BLaER1 (cell line): ENCODE measurements at regions not wholly inside any gene's neighbourhood (a gene's known extent, or its start where the extent isn't known, plus 50 kb on each side); places are given as distances from the start of the nearest gene placed in this dataset.

Experiments used
- H3K27ac ChIP-seq: shearing (Covaris generic); formaldehyde crosslinking; 2 replicates; pipeline ENCODE4 v1.8.1; 2022
- H3K27me3 ChIP-seq: shearing (Covaris generic); formaldehyde crosslinking; 2 replicates; pipeline ENCODE4 v1.8.1; 2022
- H3K36me3 ChIP-seq: shearing (Covaris generic); formaldehyde crosslinking; 2 replicates; pipeline ENCODE4 v1.8.1; 2022
- H3K4me1 ChIP-seq: shearing (Covaris generic); formaldehyde crosslinking; 2 replicates; pipeline ENCODE4 v1.8.1; 2022
- H3K4me2 ChIP-seq: shearing (Covaris generic); formaldehyde crosslinking; 2 replicates; pipeline ENCODE4 v1.8.1; 2022
- H3K4me3 ChIP-seq: shearing (Covaris generic); formaldehyde crosslinking; 2 replicates; pipeline ENCODE4 v1.8.1; 2022
- H3K9ac ChIP-seq: shearing (Covaris generic); formaldehyde crosslinking; 2 replicates; pipeline ENCODE4 v1.8.1; 2022
- H3K9me3 ChIP-seq: shearing (Covaris generic); formaldehyde crosslinking; 2 replicates; pipeline ENCODE4 v1.8.1; 2022
- H4K20me1 ChIP-seq: shearing (Covaris generic); formaldehyde crosslinking; 2 replicates; pipeline ENCODE4 v1.8.1; 2022
- Cebpa-rat ChIP-seq: shearing (Covaris generic); IDR thresholded peaks from 2 replicates; pipeline ENCODE4 v1.8.1; 2022

- no peak overlapping the region for H3K27ac ChIP-seq
- H4K20me1 ChIP-seq, result no peaks in the 10 kb centered on the region
- H3K9me3 ChIP-seq, result peaks cover 16% of the 10 kb centered on the region
- H3K27me3 ChIP-seq, result no peaks in the 10 kb centered on the region
- no peak overlapping the region for H3K4me2 ChIP-seq
- no peak for TF ChIP-seq Cebpa-rat
- no peak overlapping the region for H3K9ac ChIP-seq
- no peak overlapping the region for H3K4me3 ChIP-seq
- no peaks in the 10 kb centered on the region for H3K4me1 ChIP-seq
- no peaks in the 10 kb centered on the region for H3K36me3 ChIP-seq
Measured at GRCh38 chr2:37783545-37783944, 112.1 kb upstream of the CDC42EP3 start.

DNA sequence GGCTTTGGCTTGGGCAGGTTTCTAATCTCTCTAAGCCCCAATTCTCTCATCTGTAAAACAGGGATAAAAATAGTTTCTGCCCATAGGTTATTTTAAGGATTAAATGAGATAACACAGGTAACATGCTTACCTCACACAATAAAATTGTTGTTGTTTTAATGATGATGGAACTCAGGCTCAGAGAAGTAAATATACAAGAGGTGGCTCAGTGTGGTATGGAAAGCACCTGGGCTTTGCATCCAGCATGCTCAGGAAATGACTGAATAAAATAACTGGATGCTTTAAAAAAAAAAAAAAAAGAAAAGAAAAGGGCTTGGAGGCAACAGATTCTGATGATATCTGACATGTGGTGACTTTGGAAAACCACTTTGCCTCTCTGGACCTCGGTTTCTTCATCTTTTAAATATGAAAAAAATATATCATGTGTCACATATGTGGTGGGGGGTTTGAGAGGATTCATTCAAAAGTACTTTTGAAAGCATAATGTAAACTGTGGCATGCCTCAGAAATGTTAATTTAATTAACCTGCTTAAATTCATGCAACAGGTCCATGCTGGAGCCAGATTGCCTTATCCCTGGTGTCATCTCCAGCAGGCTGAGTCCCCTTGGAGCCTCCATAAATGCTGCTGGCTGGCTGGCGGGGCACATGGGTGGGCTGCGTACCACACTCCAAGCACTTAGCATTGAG lies 112.8 kb upstream of the CDC42EP3 start:
- Histone ChIP-seq H3K27me3 (no peaks in the 10 kb centered on the region), H3K27ac (no peak overlapping the region), H3K9me3 (peaks cover 23% of the 10 kb centered on the region), H3K36me3 (no peaks in the 10 kb centered on the region), H3K4me1 (no peaks in the 10 kb centered on the region), H4K20me1 (no peaks in the 10 kb centered on the region), H3K4me3 (no peak overlapping the region), H3K9ac (no peak overlapping the region), H3K4me2 (no peak overlapping the region)
- no peak for TF ChIP-seq Cebpa-rat

DNA sequence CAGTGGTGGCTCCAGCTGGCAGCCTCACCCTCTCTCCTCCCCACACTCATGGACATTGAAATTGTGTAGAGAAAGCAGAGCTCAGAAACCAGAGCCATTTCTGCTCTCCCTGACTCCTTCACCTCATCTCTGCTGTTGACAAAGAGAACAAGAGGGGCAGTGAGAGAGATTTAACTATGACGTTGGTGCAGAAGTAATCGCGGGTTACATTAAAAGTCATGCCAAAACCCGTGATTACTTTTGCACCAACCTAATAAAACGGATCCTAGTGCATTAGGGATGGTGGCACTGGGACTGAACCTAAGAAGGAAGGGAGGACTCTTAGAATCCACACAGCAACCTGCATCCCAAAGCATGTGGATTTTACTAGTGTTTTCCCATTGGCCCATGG lies 113.3 kb upstream of the CDC42EP3 start:
- Histone ChIP-seq H3K4me1 (no peaks in the 10 kb centered on the region), H3K4me2 (no peak overlapping the region), H3K9me3 (peaks cover 25% of the 10 kb centered on the region), H4K20me1 (no peaks in the 10 kb centered on the region), H3K9ac (no peak overlapping the region), H3K27ac (no peak overlapping the region), H3K4me3 (no peak overlapping the region), H3K27me3 (no peaks in the 10 kb centered on the region), H3K36me3 (no peaks in the 10 kb centered on the region)
- TF ChIP-seq Cebpa-rat, result no peak

- no peaks in the 10 kb centered on the region for H3K36me3 ChIP-seq
- peaks cover 25% of the 10 kb centered on the region for H3K9me3 ChIP-seq
- no peak overlapping the region for H3K4me3 ChIP-seq
- TF ChIP-seq Cebpa-rat, result no peak
- H3K27me3 ChIP-seq, result no peaks in the 10 kb centered on the region
- H4K20me1 ChIP-seq, result no peaks in the 10 kb centered on the region
- no peak overlapping the region for H3K27ac ChIP-seq
- H3K4me1 ChIP-seq, result no peaks in the 10 kb centered on the region
- H3K4me2 ChIP-seq, result no peak overlapping the region
- H3K9ac ChIP-seq, result no peak overlapping the region
Measured at GRCh38 chr2:37786191-37786698, 114.8 kb upstream of the CDC42EP3 start.

DNA sequence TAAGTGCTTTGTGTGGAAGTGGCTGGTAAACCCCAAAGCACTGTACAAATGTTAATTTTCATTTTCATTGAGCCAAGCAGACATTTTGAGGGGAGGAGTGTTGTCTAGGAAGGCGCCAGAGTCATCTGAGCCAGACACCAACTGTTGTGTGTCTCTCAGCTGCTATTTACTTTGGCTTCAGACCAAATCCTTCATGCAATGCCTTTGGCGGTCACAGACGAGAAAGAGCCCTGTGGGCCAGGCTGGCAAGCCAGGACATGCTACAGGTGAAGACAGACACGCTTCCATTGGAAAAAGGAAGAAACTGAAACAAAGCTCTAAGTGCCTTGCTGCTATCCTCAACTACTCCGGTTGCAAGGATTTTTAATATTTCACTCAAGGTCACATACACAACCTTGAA lies 115.4 kb upstream of the CDC42EP3 start:
- Histone ChIP-seq H3K27ac (no peak overlapping the region), H3K4me1 (no peaks in the 10 kb centered on the region), H3K9ac (no peak overlapping the region), H3K36me3 (no peaks in the 10 kb centered on the region), H3K27me3 (no peaks in the 10 kb centered on the region), H3K4me2 (no peak overlapping the region), H3K9me3 (peaks cover 25% of the 10 kb centered on the region), H4K20me1 (no peaks in the 10 kb centered on the region), H3K4me3 (no peak overlapping the region)
- TF ChIP-seq Cebpa-rat, result no peak

DNA sequence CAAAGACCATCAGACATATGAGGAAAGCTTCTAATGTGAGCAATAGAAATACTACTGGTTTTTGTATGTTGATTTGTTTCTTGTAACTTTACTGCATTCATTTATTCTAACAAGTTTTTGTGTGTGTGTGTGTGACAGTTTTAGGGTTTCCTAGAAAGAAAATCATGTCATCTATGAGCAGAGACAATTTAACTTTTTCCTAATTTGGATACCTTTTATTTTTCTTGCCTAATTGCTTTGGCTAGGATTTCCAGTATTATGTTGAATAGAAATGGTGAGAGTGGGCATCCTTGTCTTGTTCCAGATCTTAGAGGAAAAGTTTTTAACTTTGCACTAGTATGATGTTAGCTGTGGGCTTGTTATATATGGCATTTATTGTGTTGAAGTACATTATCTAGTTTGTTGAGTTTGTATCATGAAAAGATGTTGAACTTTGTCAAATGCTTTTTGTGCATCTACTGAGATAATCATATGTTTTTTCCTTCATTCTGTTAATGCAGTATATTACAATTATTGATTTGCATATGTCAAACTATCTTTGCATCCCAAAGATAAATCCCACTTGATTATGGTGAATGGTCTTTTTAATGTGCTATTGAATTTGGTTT lies 117.3 kb upstream of the CDC42EP3 start:
- TF ChIP-seq Cebpa-rat, result no peak
- no peaks in the 10 kb centered on the region for H3K27me3 ChIP-seq
- no peak overlapping the region for H3K4me3 ChIP-seq

DNA sequence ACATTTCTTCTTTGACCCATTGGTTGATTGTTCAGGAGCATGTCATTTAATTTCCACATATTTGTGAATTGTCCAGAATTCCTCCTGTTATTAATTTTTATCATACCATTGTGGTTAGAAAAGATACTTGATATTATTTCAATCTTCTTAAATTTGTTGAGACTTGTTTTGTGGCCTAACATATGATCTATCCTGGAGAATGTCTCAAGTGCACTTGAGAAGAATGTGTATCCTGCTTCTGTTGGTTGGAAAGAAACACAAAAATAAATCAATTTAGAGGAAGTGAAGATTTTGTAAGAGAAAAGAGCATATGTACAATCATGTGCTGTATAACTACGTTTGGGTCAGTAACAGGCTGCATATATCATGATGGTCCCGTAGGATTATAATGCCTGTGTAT lies 118.6 kb upstream of the CDC42EP3 start:
- Histone ChIP-seq H3K4me2 (no peak overlapping the region), H3K27me3 (no peaks in the 10 kb centered on the region), H3K4me3 (no peak overlapping the region), H3K36me3 (no peaks in the 10 kb centered on the region), H3K9ac (no peak overlapping the region), H3K9me3 (peaks cover 25% of the 10 kb centered on the region), H3K4me1 (peaks cover 9% of the 10 kb centered on the region), H3K27ac (no peak overlapping the region), H4K20me1 (no peaks in the 10 kb centered on the region)
- TF ChIP-seq Cebpa-rat, result no peak

More for the DNA sequence above, 117.3 kb upstream of the CDC42EP3 start:
- Histone ChIP-seq H3K36me3 (no peaks in the 10 kb centered on the region), H4K20me1 (no peaks in the 10 kb centered on the region), H3K4me2 (no peak overlapping the region), H3K9ac (no peak overlapping the region), H3K4me1 (peaks cover 2% of the 10 kb centered on the region), H3K9me3 (peaks cover 25% of the 10 kb centered on the region), H3K27ac (no peak overlapping the region)

DNA sequence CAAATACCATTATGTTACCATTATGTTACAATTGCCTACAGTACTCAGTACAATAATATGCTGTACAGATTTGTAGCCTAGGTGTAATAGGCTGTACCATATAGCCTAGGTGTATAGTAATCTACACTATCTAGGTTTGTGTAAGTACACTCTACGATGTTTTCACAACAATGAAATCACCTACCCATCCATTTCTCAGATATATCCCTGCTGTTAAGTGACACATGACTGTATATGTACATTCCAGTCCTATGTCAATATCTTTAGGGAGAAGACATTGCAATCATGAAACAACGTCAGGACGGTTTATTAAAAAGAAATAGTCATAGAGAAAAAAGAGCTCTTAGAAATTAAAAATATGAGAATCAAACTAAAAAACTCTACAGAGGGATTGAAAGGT lies 119.0 kb upstream of the CDC42EP3 start:
- Histone ChIP-seq H3K27me3 (no peaks in the 10 kb centered on the region), H3K36me3 (no peaks in the 10 kb centered on the region), H3K4me2 (no peak overlapping the region), H3K27ac (no peak overlapping the region), H4K20me1 (no peaks in the 10 kb centered on the region), H3K9ac (no peak overlapping the region), H3K4me1 (peaks cover 9% of the 10 kb centered on the region), H3K9me3 (peaks cover 25% of the 10 kb centered on the region), H3K4me3 (no peak overlapping the region)
- TF ChIP-seq Cebpa-rat, result no peak

GRCh38 chr2:37792366-37792765 lies 120.9 kb upstream of the CDC42EP3 start:
- TF ChIP-seq Cebpa-rat, result no peak
- no peaks in the 10 kb centered on the region for H3K27me3 ChIP-seq
- peaks cover 9% of the 10 kb centered on the region for H3K4me1 ChIP-seq
- no peak overlapping the region for H3K9ac ChIP-seq
- H4K20me1 ChIP-seq, result no peaks in the 10 kb centered on the region
- peaks cover 18% of the 10 kb centered on the region for H3K9me3 ChIP-seq
- H3K4me2 ChIP-seq, result no peak overlapping the region
- H3K4me3 ChIP-seq, result no peak overlapping the region
- H3K36me3 ChIP-seq, result no peaks in the 10 kb centered on the region
- no peak overlapping the region for H3K27ac ChIP-seq

DNA sequence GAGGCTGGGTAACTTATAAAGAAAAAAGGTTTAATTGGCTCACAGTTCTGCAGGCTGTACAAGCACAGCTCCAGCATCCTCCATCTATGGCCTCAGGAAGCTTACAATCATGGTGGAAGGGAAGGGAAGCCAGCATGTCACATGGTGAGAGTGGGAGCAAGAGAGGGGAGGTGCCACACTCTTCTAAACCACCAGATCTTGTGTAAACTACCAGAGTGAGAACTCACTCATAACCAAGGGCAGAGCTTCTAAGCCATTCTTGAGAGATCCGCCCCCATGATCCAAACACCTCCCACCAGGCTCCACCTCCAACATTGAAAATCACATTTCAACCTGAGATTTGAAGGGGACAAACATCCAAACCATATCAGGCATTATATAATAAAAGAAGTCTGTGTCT lies 121.6 kb upstream of the CDC42EP3 start:
- no peak overlapping the region for H3K4me3 ChIP-seq
- H3K4me1 ChIP-seq, result peaks cover 10% of the 10 kb centered on the region

More for the DNA sequence above, 121.6 kb upstream of the CDC42EP3 start:
- H4K20me1 ChIP-seq, result no peaks in the 10 kb centered on the region
- H3K9ac ChIP-seq, result no peak overlapping the region
- H3K4me2 ChIP-seq, result no peak overlapping the region
- no peaks in the 10 kb centered on the region for H3K27me3 ChIP-seq
- H3K36me3 ChIP-seq, result no peaks in the 10 kb centered on the region
- no peak overlapping the region for H3K27ac ChIP-seq
- peaks cover 14% of the 10 kb centered on the region for H3K9me3 ChIP-seq
- TF ChIP-seq Cebpa-rat, result no peak
